ENCODE measurements at regions not wholly inside any gene's neighbourhood (a gene's known extent, or its start where the extent isn't known, plus 50 kb on each side); places are given as distances from the start of the nearest gene placed in this dataset.

DNA sequence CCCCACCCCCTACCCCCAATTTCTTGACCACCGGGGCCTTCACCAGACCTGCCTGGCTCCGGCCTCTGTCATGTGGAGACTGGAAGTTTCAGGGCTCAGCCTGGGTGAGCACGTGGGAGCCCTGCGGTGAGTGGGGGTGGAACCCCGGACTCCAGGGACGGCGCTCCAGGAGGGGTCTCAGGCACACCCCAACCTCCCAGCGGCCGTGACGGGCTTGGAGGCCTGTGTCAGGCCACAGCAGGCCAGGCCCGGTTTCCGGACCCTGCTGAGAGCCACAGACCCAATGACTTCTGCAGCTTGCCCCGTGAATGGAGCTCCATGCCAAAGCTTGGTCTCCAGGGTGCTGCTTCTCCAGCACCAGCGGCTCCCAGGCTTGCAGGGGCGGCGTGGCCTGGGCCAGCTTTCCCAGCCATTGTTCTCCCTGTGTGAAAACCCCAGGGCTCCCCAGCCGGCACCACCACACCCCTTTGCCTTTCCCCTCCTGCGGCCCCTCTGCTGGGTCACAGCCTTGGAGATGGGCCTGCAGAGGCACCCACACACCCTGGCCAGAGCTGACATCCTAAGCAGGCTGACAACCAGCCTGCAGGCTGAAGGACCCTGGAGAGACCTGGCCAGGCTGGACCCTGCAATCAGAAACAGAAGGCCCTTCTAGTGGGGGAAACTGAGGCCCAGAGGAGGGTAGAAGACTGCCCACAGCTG is 186.2 kb upstream of the C14orf180 start:
- Histone ChIP-seq H3K4me2 (no peak overlapping the region), H3K9me2 (no peaks in the 10 kb centered on the region), H2AFZ (ENCODE audit: low read depth) (no peak overlapping the region), H3K27me3 (ENCODE audit: insufficient read depth) (no peaks in the 10 kb centered on the region), H3K79me2 (ENCODE audit: insufficient read depth) (no peaks in the 10 kb centered on the region), H3K4me3 (ENCODE audit: low read depth in 2 of 2, low read length in 1 of 2) (no peak overlapping the region), H3F3A (replicated peaks; ENCODE audit: insufficient read depth) (no peaks in the 10 kb centered on the region), H3K4me1 (ENCODE audit: control insufficient read depth in 1 of 2, insufficient read depth in 2 of 2, low read depth in 1 of 2, low read length in 1 of 2) (peaks cover 0 to 14% of the 10 kb centered on the region in 2 experiments; a peak in 1 of 4 replicates), H3K9me3 (peaks cover 6% of the 10 kb centered on the region; the same call in 1 of the 2 replicates), H3K36me3 (replicated peaks in 1 of 2; ENCODE audit: control insufficient read depth in 1 of 2, insufficient read depth in 2 of 2, low read length in 1 of 2) (no peaks in the 10 kb centered on the region), H3K9ac (no peak overlapping the region), H3K27ac (ENCODE audit: low read depth in 2 of 2, low read length in 1 of 2) (no peak overlapping the region), H4K20me1 (ENCODE audit: insufficient read depth) (no peaks in the 10 kb centered on the region)
- ChIA-PET CTCF (interaction anchor here (1.0 to 2.3 kb wide), 5 partner anchors 9 to 256 kb away, joined by 4 to 8 read pairs (median 5); no protein-coding TSS in a partner anchor), POLR2A (no interaction called here)
- whole genome bisulfite sequencing (ENCODE audit: low lambda C conversion rate) = 80% methylated on average over 7 of the region's 18 CpGs
- DNase-seq = peak; percentile 35
- TF ChIP-seq FOXJ3 (CRISPR knock-in tag; IDR thresholded peaks at IDR 0.05) (no peak), NFIC (IDR thresholded peaks at IDR 0.05; ENCODE audit: borderline replicate concordance) (no peak), RCOR1 (IDR thresholded peaks at IDR 0.05; ENCODE audit: low read length) (no peak), TEAD4 (IDR thresholded peaks at IDR 0.05; ENCODE audit: borderline replicate concordance, insufficient read depth) (no peak), GATA2 (CRISPR knock-in tag; IDR thresholded peaks at IDR 0.05) (no peak), GABPA (IDR thresholded peaks at IDR 0.05; ENCODE audit: low read depth) (no peak)

GRCh38 chr14:104393898-104394381 is 185.6 kb upstream of the C14orf180 start:
- peak; percentile 80 for DNase-seq
- H3K4me1 ChIP-seq (ENCODE audit: control insufficient read depth in 1 of 2, insufficient read depth in 2 of 2, low read depth in 1 of 2, low read length in 1 of 2) = peaks cover 0 to 14% of the 10 kb centered on the region in 2 experiments; a peak in 1 of 4 replicates
- no peaks in the 10 kb centered on the region for H3K36me3 ChIP-seq (replicated peaks in 1 of 2; ENCODE audit: control insufficient read depth in 1 of 2, insufficient read depth in 2 of 2, low read length in 1 of 2)
- H2AFZ ChIP-seq (ENCODE audit: low read depth) = no peak overlapping the region
- H3K79me2 ChIP-seq (ENCODE audit: insufficient read depth) = no peaks in the 10 kb centered on the region
- TF ChIP-seq GABPA (IDR thresholded peaks at IDR 0.05; ENCODE audit: low read depth) (no peak), CHD2 (IDR thresholded peaks at IDR 0.05; ENCODE audit: low read length, partially characterized antibody) (no peak), RFX5 (IDR thresholded peaks at IDR 0.05; ENCODE audit: low read length) (no peak), FOSL2 (IDR thresholded peaks at IDR 0.05; ENCODE audit: borderline replicate concordance, low read depth) (no peak), USF2 (IDR thresholded peaks at IDR 0.05; ENCODE audit: borderline replicate concordance, low read depth, low read length) (no peak), TCF12 (IDR thresholded peaks at IDR 0.05) (no peak), PBX3 (IDR thresholded peaks at IDR 0.05) (no peak), MAX (IDR thresholded peaks at IDR 0.05; ENCODE audit: low read depth) (no peak), YY1 (IDR thresholded peaks at IDR 0.05; ENCODE audit: low read depth) (no peak), FOXM1 (IDR thresholded peaks at IDR 0.05; ENCODE audit: low read depth) (no peak), NFIC (IDR thresholded peaks at IDR 0.05; ENCODE audit: borderline replicate concordance) (no peak), EP300 (IDR thresholded peaks at IDR 0.05; ENCODE audit: borderline replicate concordance in 1 of 2, low read depth in 1 of 2, low read length in 1 of 2) (peak in 1 of 2 experiments; percentile 31; a peak in 1 of 4 replicates), EZH2phosphoT487 (IDR thresholded peaks at IDR 0.05; ENCODE audit: borderline replicate concordance, low read depth) (no peak), NRF1 (IDR thresholded peaks at IDR 0.05; ENCODE audit: low read depth, low read length) (no peak), MEF2A (IDR thresholded peaks at IDR 0.05; ENCODE audit: borderline replicate concordance, low read depth) (no peak), FOXJ3 (CRISPR knock-in tag; IDR thresholded peaks at IDR 0.05) (peak; percentile 38; the same call in 1 of the 2 replicates)
- TF ChIP-seq, protein P1, sequence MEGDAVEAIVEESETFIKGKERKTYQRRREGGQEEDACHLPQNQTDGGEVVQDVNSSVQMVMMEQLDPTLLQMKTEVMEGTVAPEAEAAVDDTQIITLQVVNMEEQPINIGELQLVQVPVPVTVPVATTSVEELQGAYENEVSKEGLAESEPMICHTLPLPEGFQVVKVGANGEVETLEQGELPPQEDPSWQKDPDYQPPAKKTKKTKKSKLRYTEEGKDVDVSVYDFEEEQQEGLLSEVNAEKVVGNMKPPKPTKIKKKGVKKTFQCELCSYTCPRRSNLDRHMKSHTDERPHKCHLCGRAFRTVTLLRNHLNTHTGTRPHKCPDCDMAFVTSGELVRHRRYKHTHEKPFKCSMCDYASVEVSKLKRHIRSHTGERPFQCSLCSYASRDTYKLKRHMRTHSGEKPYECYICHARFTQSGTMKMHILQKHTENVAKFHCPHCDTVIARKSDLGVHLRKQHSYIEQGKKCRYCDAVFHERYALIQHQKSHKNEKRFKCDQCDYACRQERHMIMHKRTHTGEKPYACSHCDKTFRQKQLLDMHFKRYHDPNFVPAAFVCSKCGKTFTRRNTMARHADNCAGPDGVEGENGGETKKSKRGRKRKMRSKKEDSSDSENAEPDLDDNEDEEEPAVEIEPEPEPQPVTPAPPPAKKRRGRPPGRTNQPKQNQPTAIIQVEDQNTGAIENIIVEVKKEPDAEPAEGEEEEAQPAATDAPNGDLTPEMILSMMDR (IDR thresholded peaks at IDR 0.05) = no peak
- H3K27me3 ChIP-seq (ENCODE audit: insufficient read depth) = no peaks in the 10 kb centered on the region
- WGBS (ENCODE audit: low lambda C conversion rate) = 56% methylated on average over 7 of the region's 10 CpGs
- H3F3A ChIP-seq (replicated peaks; ENCODE audit: insufficient read depth) = no peaks in the 10 kb centered on the region
- no peak overlapping the region; a peak in 1 of 4 replicates for H3K27ac ChIP-seq (ENCODE audit: low read depth in 2 of 2, low read length in 1 of 2)
- no peaks in the 10 kb centered on the region for H3K9me2 ChIP-seq
- no peak overlapping the region for H3K4me2 ChIP-seq
- H4K20me1 ChIP-seq (ENCODE audit: insufficient read depth) = no peaks in the 10 kb centered on the region
- peaks cover 6% of the 10 kb centered on the region; the same call in 1 of the 2 replicates for H3K9me3 ChIP-seq
- ChIA-PET POLR2A (no interaction called here), CTCF (interaction anchor here (1.0 to 2.3 kb wide), 3 partner anchors 10 to 256 kb away, joined by 5 to 8 read pairs (median 5); no protein-coding TSS in a partner anchor)
- H3K4me3 ChIP-seq (ENCODE audit: low read depth in 2 of 2, low read length in 1 of 2) = no peak overlapping the region
- H3K9ac ChIP-seq = no peak overlapping the region

All from SK-N-SH (cell line).